Thyroid gland (tissue), 4 donors: ENCODE measurements at regions not wholly inside any gene's neighbourhood (a gene's known extent, or its start where the extent isn't known, plus 50 kb on each side); places are given as distances from the start of the nearest gene placed in this dataset.

Experiments
- CTCF ChIP-seq, 6 experiments: fragments of 200-600 bp in 3 of 6; fragments of 450-650 bp in 3 of 6; sonication (generic) in 3 of 6; IDR thresholded peaks; one replicate each; pipeline ENCODE4 v1.5.1; 2016 to 2019; ENCODE audit warnings: antibody characterized with exemption in 6 of 6, mild to moderate bottlenecking in 2 of 6, inconsistent platforms in 1 of 6, moderate library complexity in 1 of 6
- POLR2A ChIP-seq, 2 donors: fragments of 450-650 bp; IDR thresholded peaks; one replicate each; pipeline ENCODE4 v1.6.1; 2017; ENCODE audit warnings: antibody characterized with exemption in 2 of 2, mild to moderate bottlenecking in 2 of 2, moderate library complexity in 1 of 2

DNA sequence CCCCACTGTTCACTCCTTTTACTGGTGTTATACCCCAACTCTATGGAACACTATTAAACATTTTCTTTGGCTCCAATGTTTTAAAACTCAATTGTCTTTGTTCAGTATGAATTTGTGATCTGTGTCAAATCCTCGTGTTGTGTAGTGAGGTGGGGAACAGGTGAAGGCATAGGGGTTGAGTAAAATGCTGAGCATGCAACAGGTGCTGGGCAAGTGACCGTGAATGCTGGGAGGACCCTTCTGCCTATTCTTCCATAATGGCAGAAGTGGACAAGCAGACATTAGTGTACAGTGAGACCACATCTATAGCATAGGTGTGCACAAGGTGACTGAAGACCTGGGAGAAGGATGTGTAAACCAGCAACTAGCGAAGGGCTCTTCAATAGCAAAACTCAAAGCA, 1188.0 kb downstream of the UQCRFS1 start:
- TF ChIP-seq CTCF (IDR thresholded peaks at IDR 0.05) (no peak), POLR2A (IDR thresholded peaks at IDR 0.05) (no peak)
